Hepatocyte (in vitro differentiated cells): ENCODE measurements at regions not wholly inside any gene's neighbourhood (a gene's known extent, or its start where the extent isn't known, plus 50 kb on each side); places are given as distances from the start of the nearest gene placed in this dataset.

Experiments used
- EZH2 ChIP-seq: fragments of 200-600 bp; sonication (generic); IDR thresholded peaks from 2 replicates; pipeline ENCODE4 v1.6.1; 2016; ENCODE audit warnings: antibody characterized with exemption, mild to moderate bottlenecking, borderline replicate concordance
- EZH2phosphoT487 ChIP-seq: fragments of 200-600 bp; sonication (generic); IDR thresholded peaks from one replicate; pipeline ENCODE4 v1.6.1; 2018; ENCODE audit warnings: antibody characterized with exemption, mild to moderate bottlenecking, low read depth, moderate library complexity; ENCODE audit not compliant: unreplicated experiment, severe bottlenecking
- TF ChIP-seq, protein P1 (sequence below): fragments of 200-600 bp; sonication (generic); IDR thresholded peaks from 2 replicates; pipeline ENCODE4 v1.5.1; 2016; ENCODE audit warnings: antibody characterized with exemption, mild to moderate bottlenecking; ENCODE audit not compliant: poor library complexity

DNA sequence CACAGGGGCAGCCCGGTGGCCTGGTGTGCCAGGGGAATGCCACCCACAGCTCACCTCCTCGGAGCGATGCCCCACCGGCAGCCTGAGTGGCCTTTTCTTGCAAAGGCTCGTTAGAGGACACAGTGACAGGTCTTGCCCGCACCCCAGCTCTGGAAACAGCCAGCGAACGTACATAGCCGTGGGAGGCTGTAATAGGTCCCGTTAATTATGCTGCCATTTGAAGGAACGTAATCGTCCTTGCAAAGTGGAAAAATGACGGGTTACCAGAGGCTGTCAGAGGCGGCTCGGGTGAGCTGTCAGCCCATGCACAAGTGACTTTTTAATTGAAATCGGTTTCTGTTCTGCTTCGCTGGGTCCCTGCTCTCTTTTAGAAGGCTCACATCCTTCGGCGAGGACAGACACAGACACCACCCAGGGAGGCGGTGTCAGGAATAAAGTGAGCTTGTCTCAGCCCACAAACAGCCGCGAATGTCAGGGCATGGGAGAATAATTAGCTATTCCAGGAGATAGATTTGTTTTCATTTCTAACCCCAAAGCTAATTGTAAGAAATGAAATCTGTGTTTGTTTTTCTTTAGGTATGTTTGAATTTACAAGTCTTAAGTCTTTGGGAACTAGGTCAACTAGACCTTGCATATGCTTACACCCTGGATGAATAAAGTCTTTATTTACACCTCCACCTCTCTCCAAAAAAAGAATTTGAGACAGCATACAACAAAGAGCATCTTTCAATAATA is 77.2 kb upstream of the RFLNA start:
- no peak for TF ChIP-seq EZH2phosphoT487
- TF ChIP-seq EZH2 = no peak
- TF ChIP-seq, protein P1, sequence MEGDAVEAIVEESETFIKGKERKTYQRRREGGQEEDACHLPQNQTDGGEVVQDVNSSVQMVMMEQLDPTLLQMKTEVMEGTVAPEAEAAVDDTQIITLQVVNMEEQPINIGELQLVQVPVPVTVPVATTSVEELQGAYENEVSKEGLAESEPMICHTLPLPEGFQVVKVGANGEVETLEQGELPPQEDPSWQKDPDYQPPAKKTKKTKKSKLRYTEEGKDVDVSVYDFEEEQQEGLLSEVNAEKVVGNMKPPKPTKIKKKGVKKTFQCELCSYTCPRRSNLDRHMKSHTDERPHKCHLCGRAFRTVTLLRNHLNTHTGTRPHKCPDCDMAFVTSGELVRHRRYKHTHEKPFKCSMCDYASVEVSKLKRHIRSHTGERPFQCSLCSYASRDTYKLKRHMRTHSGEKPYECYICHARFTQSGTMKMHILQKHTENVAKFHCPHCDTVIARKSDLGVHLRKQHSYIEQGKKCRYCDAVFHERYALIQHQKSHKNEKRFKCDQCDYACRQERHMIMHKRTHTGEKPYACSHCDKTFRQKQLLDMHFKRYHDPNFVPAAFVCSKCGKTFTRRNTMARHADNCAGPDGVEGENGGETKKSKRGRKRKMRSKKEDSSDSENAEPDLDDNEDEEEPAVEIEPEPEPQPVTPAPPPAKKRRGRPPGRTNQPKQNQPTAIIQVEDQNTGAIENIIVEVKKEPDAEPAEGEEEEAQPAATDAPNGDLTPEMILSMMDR = no peak
